ENCODE measurements at regions not wholly inside any gene's neighbourhood (a gene's known extent, or its start where the extent isn't known, plus 50 kb on each side); places are given as distances from the start of the nearest gene placed in this dataset.
"Not testable (repeated sequence)": the region's sequence is repeated elsewhere in the genome, so short reads cannot be mapped to it uniquely, and the experiment has no call there.

GRCh38 chrX:108947205-108947604 lies 210.8 kb upstream of the IRS4 start:
- DNase-seq (ENCODE audit: low read depth) = no peak

GRCh38 chrX:108946531-108946930 lies 210.2 kb upstream of the IRS4 start:
- H3K4me3 ChIP-seq (ENCODE audit: low read depth, low read length) = no peak overlapping the region
- TF ChIP-seq CTCF (conservative IDR thresholded peaks at IDR 0.05; ENCODE audit: low read depth, low read length) = no peak
- DNase-seq (ENCODE audit: low read depth) = no peak

More at GRCh38 chrX:108947205-108947604, 210.8 kb upstream of the IRS4 start:
- no peak for TF ChIP-seq CTCF (conservative IDR thresholded peaks at IDR 0.05; ENCODE audit: low read depth, low read length)
- H3K4me3 ChIP-seq (ENCODE audit: low read depth, low read length) = no peak overlapping the region

- no peak overlapping the region for H3K4me3 ChIP-seq (ENCODE audit: low read depth, low read length)
- TF ChIP-seq CTCF (conservative IDR thresholded peaks at IDR 0.05; ENCODE audit: low read depth, low read length) = no peak
- DNase-seq (ENCODE audit: low read depth) = no peak
Measured at GRCh38 chrX:108945883-108946523, 209.6 kb upstream of the IRS4 start.

- no peak for DNase-seq (ENCODE audit: low read depth)
- TF ChIP-seq CTCF (conservative IDR thresholded peaks at IDR 0.05; ENCODE audit: low read depth, low read length) = no peak
- no peak overlapping the region for H3K4me3 ChIP-seq (ENCODE audit: low read depth, low read length)
Measured at GRCh38 chrX:108914791-108915190, 178.4 kb upstream of the IRS4 start.

GRCh38 chrX:108903831-108904230 lies 167.5 kb upstream of the IRS4 start:
- not testable (repeated sequence) for H3K4me3 ChIP-seq (ENCODE audit: low read depth, low read length); DNase-seq (ENCODE audit: low read depth)

GRCh38 chrX:108900333-108900732 lies 164.0 kb upstream of the IRS4 start:
- no peak for TF ChIP-seq CTCF (conservative IDR thresholded peaks at IDR 0.05; ENCODE audit: low read depth, low read length)
- DNase-seq (ENCODE audit: low read depth) = no peak

GRCh38 chrX:108896349-108896748 lies 160.0 kb upstream of the IRS4 start:
- H3K4me3 ChIP-seq (ENCODE audit: low read depth, low read length); DNase-seq (ENCODE audit: low read depth): not testable (repeated sequence)

More at GRCh38 chrX:108900333-108900732, 164.0 kb upstream of the IRS4 start:
- no peak overlapping the region for H3K4me3 ChIP-seq (ENCODE audit: low read depth, low read length)

GRCh38 chrX:108892501-108892900 lies 156.1 kb upstream of the IRS4 start:
- no peak overlapping the region for H3K4me3 ChIP-seq (ENCODE audit: low read depth, low read length)
- TF ChIP-seq CTCF (conservative IDR thresholded peaks at IDR 0.05; ENCODE audit: low read depth, low read length) = no peak
- no peak for DNase-seq (ENCODE audit: low read depth)
